HEK293 (cell line): ENCODE measurements at regions not wholly inside any gene's neighbourhood (a gene's known extent, or its start where the extent isn't known, plus 50 kb on each side); places are given as distances from the start of the nearest gene placed in this dataset.

ENCODE experiments used
- KLF8 ChIP-seq: fragments of 450-650 bp; formaldehyde crosslinking; IDR thresholded peaks from 2 replicates; pipeline ENCODE4 v1.5.1; 2016; ENCODE audit warnings: missing biosample characterization, missing genetic modification characterization
- ZNF560 ChIP-seq: fragments of 450-650 bp; formaldehyde crosslinking; IDR thresholded peaks from 2 replicates; pipeline ENCODE4 v1.5.1; 2017; ENCODE audit warnings: missing biosample characterization, missing genetic modification characterization, borderline replicate concordance

DNA sequence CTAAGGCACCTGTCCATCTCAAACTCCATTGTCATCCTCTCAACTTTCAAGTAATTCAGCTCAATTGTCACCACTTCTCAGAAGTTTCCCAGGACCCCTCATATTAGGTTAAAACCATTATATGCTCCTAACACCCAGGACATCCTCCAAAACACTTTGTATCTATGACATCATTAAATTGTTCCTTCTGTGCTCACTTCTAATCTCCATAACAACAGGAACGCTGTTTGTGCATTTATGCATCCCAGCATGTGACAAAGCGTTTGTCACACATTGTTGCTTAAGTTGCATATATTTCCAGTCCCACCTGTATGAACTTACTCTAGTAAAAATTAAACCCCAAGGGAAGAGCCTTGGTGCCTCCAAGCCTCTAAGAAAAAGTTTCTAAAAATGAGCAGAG is 133.9 kb downstream of the TBX5 start:
- no peak for TF ChIP-seq ZNF560 (tag by site-specific recombination)
- TF ChIP-seq KLF8 (tag by site-specific recombination), result no peak
